Body of pancreas (tissue), 4 donors: ENCODE measurements at regions not wholly inside any gene's neighbourhood (a gene's known extent, or its start where the extent isn't known, plus 50 kb on each side); places are given as distances from the start of the nearest gene placed in this dataset.

ENCODE experiments used
- CTCF ChIP-seq, 7 experiments: fragments of 450-650 bp in 4 of 7; fragments of 200-600 bp in 3 of 7; sonication (generic) in 3 of 7; IDR thresholded peaks; one replicate each; pipeline ENCODE4 v1.5.1; 2016 to 2019; ENCODE audit warnings: antibody characterized with exemption in 7 of 7
- POLR2A ChIP-seq, 3 donors: fragments of 450-650 bp; IDR thresholded peaks; one replicate each; pipeline ENCODE4 v1.6.1; 2016; ENCODE audit warnings: antibody characterized with exemption in 3 of 3, mild to moderate bottlenecking in 2 of 3

GRCh38 chr7:125065001-125065400 is 135.4 kb upstream of the POT1 start:
- no peak for TF ChIP-seq CTCF (IDR thresholded peaks at IDR 0.05)
- TF ChIP-seq POLR2A (IDR thresholded peaks at IDR 0.05) = no peak
